Astrocyte (in vitro differentiated cells and primary cell): ENCODE measurements at regions not wholly inside any gene's neighbourhood (a gene's known extent, or its start where the extent isn't known, plus 50 kb on each side); places are given as distances from the start of the nearest gene placed in this dataset.

Experiments used
- DNase-seq: peaks from one replicate; pipeline ENCODE4 v3.0.0-alpha.2; 2010; ENCODE audit warnings: low read depth
- FAIRE-seq: peaks from 2 replicates; lab custom pipeline; 2011; peaks lifted over from hg19 to GRCh38; lab: Jason Lieb, UNC
- H2AFZ ChIP-seq: 2 replicates; pipeline ENCODE4 v1.6.0; 2012; ENCODE audit warnings: low read depth, low read length, inconsistent platforms
- H3K27ac ChIP-seq: 2 replicates; pipeline ENCODE4 v1.5.1; 2011; ENCODE audit warnings: low read depth, low read length, inconsistent platforms
- H3K27me3 ChIP-seq: 2 replicates; pipeline ENCODE4 v1.6.0; 2011; ENCODE audit warnings: low read length, inconsistent platforms; ENCODE audit not compliant: insufficient read depth
- H3K36me3 ChIP-seq: 2 replicates; pipeline ENCODE4 v1.5.1; 2011; ENCODE audit warnings: low read length, inconsistent platforms; ENCODE audit not compliant: insufficient read depth
- H3K4me1 ChIP-seq: 2 replicates; pipeline ENCODE4 v1.5.1; 2011; ENCODE audit warnings: low read length, inconsistent platforms; ENCODE audit not compliant: insufficient read depth
- H3K4me2 ChIP-seq: 2 replicates; pipeline ENCODE4 v1.6.0; 2012; ENCODE audit warnings: low read length, inconsistent platforms
- H3K4me3 ChIP-seq: 2 replicates; pipeline ENCODE4 v1.5.1; 2011; ENCODE audit warnings: low read depth, mild to moderate bottlenecking, low read length, inconsistent platforms; ENCODE audit not compliant: insufficient read depth
- H3K79me2 ChIP-seq: 2 replicates; pipeline ENCODE4 v1.6.0; 2012; ENCODE audit warnings: mild to moderate bottlenecking, low read length, inconsistent platforms; ENCODE audit not compliant: insufficient read depth
- H3K9ac ChIP-seq: 2 replicates; pipeline ENCODE4 v1.6.0; 2012; ENCODE audit warnings: mild to moderate bottlenecking, low read length, inconsistent platforms
- H3K9me3 ChIP-seq: 2 replicates; pipeline ENCODE4 v1.5.1; 2012; ENCODE audit warnings: low read depth, mild to moderate bottlenecking, low read length, inconsistent platforms; ENCODE audit not compliant: insufficient read depth
- H4K20me1 ChIP-seq: 2 replicates; pipeline ENCODE4 v1.6.0; 2012; ENCODE audit warnings: low read length, inconsistent platforms; ENCODE audit not compliant: insufficient read depth
- H3K27ac Mint-ChIP-seq: one replicate; pipeline ENCODE4 v1.8.0; 2021; ENCODE audit warnings: mild to moderate bottlenecking, mixed read lengths; ENCODE audit not compliant: unreplicated experiment
- H3K27me3 Mint-ChIP-seq: one replicate; pipeline ENCODE4 v1.8.0; 2021; ENCODE audit warnings: low read depth, mixed read lengths; ENCODE audit not compliant: unreplicated experiment
- H3K36me3 Mint-ChIP-seq: one replicate; pipeline ENCODE4 v1.8.0; 2021; ENCODE audit warnings: low read depth, mixed read lengths; ENCODE audit not compliant: unreplicated experiment
- H3K4me1 Mint-ChIP-seq: one replicate; pipeline ENCODE4 v1.8.0; 2021; ENCODE audit warnings: low read depth, mixed read lengths; ENCODE audit not compliant: unreplicated experiment
- H3K4me3 Mint-ChIP-seq: one replicate; pipeline ENCODE4 v1.8.0; 2021; ENCODE audit warnings: mild to moderate bottlenecking, moderate library complexity, mixed read lengths; ENCODE audit not compliant: unreplicated experiment
- H3K9me3 Mint-ChIP-seq: one replicate; pipeline ENCODE4 v1.8.0; 2021; ENCODE audit warnings: mild to moderate bottlenecking, mixed read lengths; ENCODE audit not compliant: unreplicated experiment
- EZH2 ChIP-seq: IDR thresholded peaks from 2 replicates; pipeline ENCODE4 v1.6.1; 2012; ENCODE audit warnings: mild to moderate bottlenecking, low read length, inconsistent platforms; ENCODE audit not compliant: insufficient read depth
- TF ChIP-seq, protein P1 (sequence below): IDR thresholded peaks from 2 replicates; pipeline ENCODE4 v1.5.1; 2011; ENCODE audit warnings: low read depth, mild to moderate bottlenecking, inconsistent platforms, low read length, moderate library complexity; ENCODE audit not compliant: insufficient read depth

DNA sequence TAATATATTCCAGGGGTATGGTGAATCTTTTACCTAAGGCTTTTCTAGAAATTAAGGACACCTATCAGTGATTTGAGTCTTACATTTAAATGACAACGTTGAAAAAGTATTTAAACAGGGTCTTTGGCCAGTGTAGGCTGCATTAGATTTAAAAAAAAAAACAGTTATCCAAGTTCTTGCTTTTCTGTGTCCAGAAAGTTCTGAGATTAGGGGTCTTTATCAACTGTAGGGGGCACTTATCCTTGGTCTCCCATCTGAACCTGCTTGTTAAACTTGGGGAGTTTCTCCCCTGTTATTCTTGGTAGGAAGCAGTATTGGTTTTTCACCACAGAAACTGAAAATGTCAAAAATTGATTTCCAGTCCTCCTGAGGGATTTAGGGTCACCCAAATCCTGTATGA is 155.9 kb upstream of the ZNF217 start:
- Histone ChIP-seq H3K27ac (peak overlapping the region; percentile 42), H3K9ac (peak overlapping the region; percentile 43), H3K9me3 (no peaks in the 10 kb centered on the region), H3K36me3 (no peaks in the 10 kb centered on the region), H3K4me2 (peak overlapping the region; percentile 62), H4K20me1 (no peaks in the 10 kb centered on the region), H3K27me3 (no peaks in the 10 kb centered on the region), H3K79me2 (no peaks in the 10 kb centered on the region), H3K4me1 (peaks cover 36% of the 10 kb centered on the region), H3K4me3 (no peak overlapping the region), H2AFZ (peak overlapping the region; percentile 67)
- Mint-ChIP-seq H3K4me1 (peaks cover 47% of the 10 kb centered on the region), H3K27me3 (no peaks in the 10 kb centered on the region), H3K4me3 (peak overlapping the region; percentile 15), H3K36me3 (no peaks in the 10 kb centered on the region), H3K9me3 (no peaks in the 10 kb centered on the region), H3K27ac (peak overlapping the region; percentile 98)
- FAIRE-seq (no peak), DNase-seq (no peak)
- TF ChIP-seq, protein P1, sequence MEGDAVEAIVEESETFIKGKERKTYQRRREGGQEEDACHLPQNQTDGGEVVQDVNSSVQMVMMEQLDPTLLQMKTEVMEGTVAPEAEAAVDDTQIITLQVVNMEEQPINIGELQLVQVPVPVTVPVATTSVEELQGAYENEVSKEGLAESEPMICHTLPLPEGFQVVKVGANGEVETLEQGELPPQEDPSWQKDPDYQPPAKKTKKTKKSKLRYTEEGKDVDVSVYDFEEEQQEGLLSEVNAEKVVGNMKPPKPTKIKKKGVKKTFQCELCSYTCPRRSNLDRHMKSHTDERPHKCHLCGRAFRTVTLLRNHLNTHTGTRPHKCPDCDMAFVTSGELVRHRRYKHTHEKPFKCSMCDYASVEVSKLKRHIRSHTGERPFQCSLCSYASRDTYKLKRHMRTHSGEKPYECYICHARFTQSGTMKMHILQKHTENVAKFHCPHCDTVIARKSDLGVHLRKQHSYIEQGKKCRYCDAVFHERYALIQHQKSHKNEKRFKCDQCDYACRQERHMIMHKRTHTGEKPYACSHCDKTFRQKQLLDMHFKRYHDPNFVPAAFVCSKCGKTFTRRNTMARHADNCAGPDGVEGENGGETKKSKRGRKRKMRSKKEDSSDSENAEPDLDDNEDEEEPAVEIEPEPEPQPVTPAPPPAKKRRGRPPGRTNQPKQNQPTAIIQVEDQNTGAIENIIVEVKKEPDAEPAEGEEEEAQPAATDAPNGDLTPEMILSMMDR, result no peak
- no peak for TF ChIP-seq EZH2

DNA sequence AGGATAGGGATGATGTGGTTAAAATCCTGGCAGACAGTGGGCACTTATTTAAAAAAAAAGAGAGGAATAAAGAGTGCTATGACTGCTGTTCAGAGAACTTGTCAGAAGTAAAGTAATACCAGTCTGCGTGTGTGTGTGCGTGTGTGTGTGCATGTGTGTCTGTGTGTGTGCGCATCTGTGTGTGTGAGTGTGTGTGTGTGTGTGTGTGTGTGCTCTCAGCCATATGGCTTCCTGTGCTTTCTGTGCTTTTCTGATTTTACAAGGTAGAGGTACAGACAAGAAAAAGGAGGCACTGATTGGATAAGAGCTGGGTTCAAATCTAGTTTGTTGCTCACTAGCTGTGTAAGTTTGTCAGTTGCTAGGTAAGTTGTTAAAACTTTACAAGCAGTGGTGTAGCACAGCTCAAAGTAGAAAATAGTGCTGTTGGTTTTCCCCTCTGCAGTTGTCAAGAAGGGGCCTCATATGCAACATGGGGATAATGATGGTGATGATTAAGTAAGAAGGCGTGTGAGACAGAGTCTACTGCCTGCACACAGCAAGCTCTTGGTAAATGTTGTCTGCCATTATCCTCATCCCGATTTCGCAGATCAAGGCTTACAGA is 155.3 kb upstream of the ZNF217 start:
- Mint-ChIP-seq H3K36me3 (no peaks in the 10 kb centered on the region), H3K9me3 (no peaks in the 10 kb centered on the region), H3K4me3 (peak overlapping the region; percentile 15), H3K4me1 (peaks cover 42% of the 10 kb centered on the region), H3K27me3 (no peaks in the 10 kb centered on the region), H3K27ac (peak overlapping the region; percentile 98)
- H3K4me1 ChIP-seq, result peaks cover 32% of the 10 kb centered on the region
- H3K79me2 ChIP-seq, result no peaks in the 10 kb centered on the region
- H3K9me3 ChIP-seq, result no peaks in the 10 kb centered on the region
- peak overlapping the region; percentile 62 for H3K4me2 ChIP-seq
- DNase-seq, result peak; percentile 83
- no peak overlapping the region for H3K4me3 ChIP-seq
- FAIRE-seq, result no peak
- H3K27me3 ChIP-seq, result no peaks in the 10 kb centered on the region
- H4K20me1 ChIP-seq, result no peaks in the 10 kb centered on the region
- no peak for TF ChIP-seq EZH2
- TF ChIP-seq, protein P1, result no peak
- H3K9ac ChIP-seq, result peak overlapping the region; percentile 43
- no peaks in the 10 kb centered on the region for H3K36me3 ChIP-seq
- H3K27ac ChIP-seq, result peak overlapping the region; percentile 42
- H2AFZ ChIP-seq, result peak overlapping the region; percentile 67

DNA sequence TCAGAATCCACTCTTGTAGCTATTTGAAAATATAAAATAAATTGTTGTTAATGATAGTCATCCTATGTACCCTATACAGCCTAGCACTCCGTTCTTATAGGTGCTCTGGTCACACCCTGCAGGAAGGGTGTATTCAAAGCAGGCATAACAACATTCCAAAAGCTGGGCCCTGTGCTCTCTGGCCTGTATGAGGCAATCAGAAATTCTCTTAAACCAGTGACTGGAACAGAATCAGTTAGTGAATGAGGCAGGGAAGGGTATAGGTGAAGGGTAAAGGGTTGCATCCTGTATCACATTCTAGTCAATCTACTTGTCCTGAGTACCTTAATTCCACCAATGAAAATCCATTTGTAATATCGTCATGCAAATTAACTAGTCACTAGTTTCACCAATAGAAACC is 154.5 kb upstream of the ZNF217 start:
- Histone ChIP-seq H3K9ac (no peak overlapping the region), H3K4me1 (peaks cover 27% of the 10 kb centered on the region), H3K27me3 (no peaks in the 10 kb centered on the region), H3K4me2 (no peak overlapping the region), H2AFZ (no peak overlapping the region), H3K4me3 (no peak overlapping the region), H3K27ac (no peak overlapping the region), H3K36me3 (no peaks in the 10 kb centered on the region), H3K79me2 (no peaks in the 10 kb centered on the region), H3K9me3 (no peaks in the 10 kb centered on the region), H4K20me1 (no peaks in the 10 kb centered on the region)
- TF ChIP-seq EZH2, result no peak
- TF ChIP-seq, protein P1, result no peak
- Mint-ChIP-seq H3K9me3 (no peaks in the 10 kb centered on the region), H3K4me3 (no peak overlapping the region), H3K27ac (peak overlapping the region; percentile 98), H3K4me1 (peaks cover 36% of the 10 kb centered on the region), H3K27me3 (no peaks in the 10 kb centered on the region), H3K36me3 (no peaks in the 10 kb centered on the region)
- FAIRE-seq (no peak), DNase-seq (no peak)
